Adrenal gland (tissue), 9 donors: ENCODE measurements at regions not wholly inside any gene's neighbourhood (a gene's known extent, or its start where the extent isn't known, plus 50 kb on each side); places are given as distances from the start of the nearest gene placed in this dataset.

Experiments used
- DNase-seq, 7 donors: peaks; one replicate each; pipeline ENCODE4 v3.0.0-alpha.2; 2019 to 2020
- H3K27ac ChIP-seq, 5 donors: fragments of 200-600 bp; sonication (generic) in 4 of 5; 1 replicate in 3 of 5; 2 replicates in 2 of 5; pipeline versions ENCODE4 v1.5.1 to v1.8.0; 2016 to 2020; ENCODE audit warnings: mild to moderate bottlenecking in 1 of 5
- H3K27me3 ChIP-seq: fragments of 200-600 bp; 2 replicates; pipeline ENCODE4 v1.8.0; 2021
- H3K36me3 ChIP-seq, 2 donors: fragments of 200-600 bp; replicated peaks in 1 of 2; 1 replicate in 1 of 2; 2 replicates in 1 of 2; pipeline versions ENCODE4 v1.5.1 to v1.8.0; 2018 to 2022
- H3K4me1 ChIP-seq, 2 donors: fragments of 200-600 bp; replicated peaks in 1 of 2; 1 replicate in 1 of 2; 2 replicates in 1 of 2; pipeline versions ENCODE4 v1.5.1 to v1.8.0; 2018 to 2021
- H3K4me3 ChIP-seq, 4 donors: fragments of 200-600 bp; sonication (generic) in 3 of 4; one replicate each; pipeline ENCODE4 v1.5.1; 2016 to 2018
- H3K9me3 ChIP-seq, 3 donors: fragments of 200-600 bp; sonication (generic) in 1 of 3; replicated peaks in 1 of 3; 1 replicate in 2 of 3; 2 replicates in 1 of 3; pipeline versions ENCODE4 v1.5.1 to v1.8.0; 2016 to 2021
- CTCF ChIP-seq, 6 experiments: fragments of 450-650 bp in 4 of 6; fragments of 200-600 bp in 2 of 6; sonication (generic) in 1 of 6; IDR thresholded peaks; 1 replicate in 5 of 6; 2 replicates in 1 of 6; pipeline versions ENCODE4 v1.5.1 to v1.8.0; 2016 to 2021; ENCODE audit warnings: antibody characterized with exemption in 6 of 6, mild to moderate bottlenecking in 2 of 6, moderate library complexity in 1 of 6
- POLR2A ChIP-seq, 2 donors: fragments of 450-650 bp; IDR thresholded peaks; one replicate each; pipeline ENCODE4 v1.6.1; 2017; ENCODE audit warnings: antibody characterized with exemption in 2 of 2, mild to moderate bottlenecking in 2 of 2, moderate library complexity in 1 of 2
- WGBS, 4 donors: extraction: QIAGEN DNeasy Blood & Tissue Kit in 2 of 4; methylation state at CpG; one replicate each; pipeline versions ENCODE4 v1.1.5 to v1.1.7; 2013 to 2017; 5-methylcytosine and 5-hydroxymethylcytosine counted together
- intact Hi-C, 2 donors: fragments of 100-400 bp; cut with DNase I; formaldehyde crosslinking; loops; one replicate each; pipeline versions ENCODE4 v1.14.1 to v1.15.0; 2022 to 2023
- donor health status: healthy with polysubstance abuse.
- donor health status: Bipolar disorder and iron deficiency.
- donor health status: DM: yes; HTN: yes; CAD: no.
- donor health status: DM: no; HTN: no; CAD: no.
- donor health status: DM: no; HTN: no; CAD: no.

GRCh38 chr3:164194842-164195241 is 883.5 kb downstream of the SI start:
- DNase-seq = no peak
- intact Hi-C loops = no loop called here
- no peak overlapping the region for H3K27ac ChIP-seq
- H3K4me1 ChIP-seq = no peaks in the 10 kb centered on the region
- H3K4me3 ChIP-seq = no peak overlapping the region
- H3K27me3 ChIP-seq = no peaks in the 10 kb centered on the region
- no peaks in the 10 kb centered on the region for H3K36me3 ChIP-seq
- WGBS, 4 donors = 63 to 75% (median 71%) methylated on average over 2 of the region's 2 CpGs
- TF ChIP-seq POLR2A (IDR thresholded peaks at IDR 0.05) (no peak), CTCF (IDR thresholded peaks at IDR 0.05) (no peak)
- H3K9me3 ChIP-seq = no peaks in the 10 kb centered on the region

GRCh38 chr3:164192974-164193373 is 885.3 kb downstream of the SI start:
- DNase-seq = no peak
- Histone ChIP-seq H3K36me3 (no peaks in the 10 kb centered on the region), H3K4me3 (no peak overlapping the region), H3K27me3 (no peaks in the 10 kb centered on the region), H3K4me1 (no peaks in the 10 kb centered on the region), H3K27ac (no peak overlapping the region), H3K9me3 (no peaks in the 10 kb centered on the region)
- TF ChIP-seq POLR2A (IDR thresholded peaks at IDR 0.05) = no peak
- no peak for TF ChIP-seq CTCF (IDR thresholded peaks at IDR 0.05)
- intact Hi-C loops = no loop called here
- WGBS, 4 donors = 60 to 72% (median 61%) methylated on average over 3 to 4 of the region's 4 CpGs

GRCh38 chr3:164190566-164190965 is 887.7 kb downstream of the SI start:
- Histone ChIP-seq H3K4me1 (no peaks in the 10 kb centered on the region), H3K9me3 (no peaks in the 10 kb centered on the region), H3K27me3 (no peaks in the 10 kb centered on the region), H3K36me3 (no peaks in the 10 kb centered on the region), H3K27ac (no peak overlapping the region), H3K4me3 (no peak overlapping the region)
- no peak for DNase-seq
- TF ChIP-seq CTCF (IDR thresholded peaks at IDR 0.05) (no peak), POLR2A (IDR thresholded peaks at IDR 0.05) (no peak)
- intact Hi-C loops = no loop called here

GRCh38 chr3:164186095-164186494 is 892.2 kb downstream of the SI start:
- intact Hi-C loops = no loop called here
- Histone ChIP-seq H3K4me1 (no peaks in the 10 kb centered on the region), H3K9me3 (no peaks in the 10 kb centered on the region), H3K27me3 (no peaks in the 10 kb centered on the region), H3K27ac (no peak overlapping the region), H3K4me3 (no peak overlapping the region), H3K36me3 (no peaks in the 10 kb centered on the region)
- 41 to 76% (median 61%) methylated on average over 3 of the region's 3 CpGs for WGBS, 4 donors
- no peak for DNase-seq
- TF ChIP-seq POLR2A (IDR thresholded peaks at IDR 0.05) (no peak), CTCF (IDR thresholded peaks at IDR 0.05) (no peak)
